ENCODE measurements at regions not wholly inside any gene's neighbourhood (a gene's known extent, or its start where the extent isn't known, plus 50 kb on each side); places are given as distances from the start of the nearest gene placed in this dataset.

DNA sequence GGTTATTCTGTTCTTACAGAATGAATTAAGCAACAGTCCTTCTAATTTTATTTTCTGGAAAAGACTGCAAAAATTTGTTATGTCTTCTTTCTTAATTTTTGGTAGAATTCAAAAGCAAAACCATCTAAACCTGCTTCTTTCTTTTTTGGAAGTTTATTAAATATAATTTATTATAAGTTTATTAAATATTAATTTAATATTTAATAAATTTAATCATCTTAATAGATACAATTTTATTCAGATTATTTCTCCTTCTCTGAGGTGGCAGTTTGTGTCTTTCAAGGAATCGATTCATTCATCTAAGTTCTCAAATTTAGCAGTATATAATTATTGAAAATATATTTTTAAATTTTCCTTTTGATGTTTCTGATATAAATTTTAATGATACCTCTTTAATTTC, 837.5 kb upstream of the LRRC4C start:
- intact Hi-C loops (cut with DNase I) = no loop called here
- no peak for TF ChIP-seq POLR2A (IDR thresholded peaks at IDR 0.05)
- 63 to 64% methylated on average over 1 of the region's 1 CpG for WGBS, 2 donors
- Histone ChIP-seq H3K27ac (no peak overlapping the region), H3K4me1 (no peaks in the 10 kb centered on the region), H3K27me3 (no peaks in the 10 kb centered on the region), H3K4me3 (no peak overlapping the region), H3K9me3 (no peaks in the 10 kb centered on the region), H3K36me3 (no peaks in the 10 kb centered on the region)
- no peak for DNase-seq

- intact Hi-C loops (cut with DNase I) = no loop called here
- Histone ChIP-seq H3K36me3 (no peaks in the 10 kb centered on the region), H3K27ac (no peak overlapping the region), H3K27me3 (no peaks in the 10 kb centered on the region), H3K9me3 (no peaks in the 10 kb centered on the region), H3K4me3 (no peak overlapping the region), H3K4me1 (no peaks in the 10 kb centered on the region)
- no peak for TF ChIP-seq POLR2A (IDR thresholded peaks at IDR 0.05)
- TF ChIP-seq, protein P1, sequence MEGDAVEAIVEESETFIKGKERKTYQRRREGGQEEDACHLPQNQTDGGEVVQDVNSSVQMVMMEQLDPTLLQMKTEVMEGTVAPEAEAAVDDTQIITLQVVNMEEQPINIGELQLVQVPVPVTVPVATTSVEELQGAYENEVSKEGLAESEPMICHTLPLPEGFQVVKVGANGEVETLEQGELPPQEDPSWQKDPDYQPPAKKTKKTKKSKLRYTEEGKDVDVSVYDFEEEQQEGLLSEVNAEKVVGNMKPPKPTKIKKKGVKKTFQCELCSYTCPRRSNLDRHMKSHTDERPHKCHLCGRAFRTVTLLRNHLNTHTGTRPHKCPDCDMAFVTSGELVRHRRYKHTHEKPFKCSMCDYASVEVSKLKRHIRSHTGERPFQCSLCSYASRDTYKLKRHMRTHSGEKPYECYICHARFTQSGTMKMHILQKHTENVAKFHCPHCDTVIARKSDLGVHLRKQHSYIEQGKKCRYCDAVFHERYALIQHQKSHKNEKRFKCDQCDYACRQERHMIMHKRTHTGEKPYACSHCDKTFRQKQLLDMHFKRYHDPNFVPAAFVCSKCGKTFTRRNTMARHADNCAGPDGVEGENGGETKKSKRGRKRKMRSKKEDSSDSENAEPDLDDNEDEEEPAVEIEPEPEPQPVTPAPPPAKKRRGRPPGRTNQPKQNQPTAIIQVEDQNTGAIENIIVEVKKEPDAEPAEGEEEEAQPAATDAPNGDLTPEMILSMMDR (IDR thresholded peaks at IDR 0.05) = no peak
- 78 to 89% methylated on average over 1 of the region's 1 CpG for WGBS, 2 donors
- no peak for DNase-seq
Measured at GRCh38 chr11:42299780-42300179, 840.3 kb upstream of the LRRC4C start.

GRCh38 chr11:42301777-42302176, 842.3 kb upstream of the LRRC4C start:
- H3K9me3 ChIP-seq = no peaks in the 10 kb centered on the region
- H3K4me1 ChIP-seq = no peaks in the 10 kb centered on the region
- H3K4me3 ChIP-seq = no peak overlapping the region
- DNase-seq = no peak
- H3K27me3 ChIP-seq = no peaks in the 10 kb centered on the region
- no peak overlapping the region for H3K27ac ChIP-seq
- TF ChIP-seq, protein P1 (IDR thresholded peaks at IDR 0.05) = no peak
- no peak for TF ChIP-seq POLR2A (IDR thresholded peaks at IDR 0.05)
- H3K36me3 ChIP-seq = no peaks in the 10 kb centered on the region
- intact Hi-C loops (cut with DNase I) = no loop called here
- WGBS, 2 donors = 60% methylated on average over 2 of the region's 2 CpGs

GRCh38 chr11:42311514-42311913, 852.1 kb upstream of the LRRC4C start:
- H3K36me3 ChIP-seq = no peaks in the 10 kb centered on the region
- H3K27me3 ChIP-seq = no peaks in the 10 kb centered on the region
- WGBS, 2 donors = 60 to 68% methylated on average over 3 of the region's 3 CpGs
- no peaks in the 10 kb centered on the region for H3K4me1 ChIP-seq
- intact Hi-C loops (cut with DNase I) = no loop called here
- H3K27ac ChIP-seq = no peak overlapping the region
- no peak for DNase-seq
- peaks cover 0 to 6% (median 0%) of the 10 kb centered on the region in 3 donors for H3K9me3 ChIP-seq
- H3K4me3 ChIP-seq = no peak overlapping the region
- no peak for TF ChIP-seq POLR2A (IDR thresholded peaks at IDR 0.05)
- TF ChIP-seq, protein P1 (IDR thresholded peaks at IDR 0.05) = no peak

DNA sequence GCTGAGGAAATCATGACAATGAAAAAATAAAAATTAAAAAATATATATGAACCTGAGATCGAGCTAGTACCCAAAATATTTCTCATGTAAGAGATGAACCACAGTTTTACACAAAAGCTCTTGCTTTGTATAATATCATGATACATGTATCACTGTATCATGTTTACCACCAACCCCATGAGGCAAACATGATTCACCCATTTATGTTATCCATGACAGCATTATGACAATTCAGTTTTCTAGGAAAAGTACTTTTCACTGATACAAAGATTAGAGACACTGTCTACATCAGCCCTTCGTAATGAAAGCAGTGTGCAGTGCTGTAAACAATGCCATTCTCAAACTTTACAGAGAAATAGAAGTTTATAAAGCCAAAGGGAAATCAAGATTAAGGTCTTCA, 852.5 kb upstream of the LRRC4C start:
- Histone ChIP-seq H3K4me1 (no peaks in the 10 kb centered on the region), H3K27ac (no peak overlapping the region), H3K36me3 (no peaks in the 10 kb centered on the region), H3K9me3 (peaks cover 0 to 6% (median 0%) of the 10 kb centered on the region in 3 donors), H3K4me3 (no peak overlapping the region), H3K27me3 (no peaks in the 10 kb centered on the region)
- TF ChIP-seq POLR2A (IDR thresholded peaks at IDR 0.05) = no peak
- TF ChIP-seq, protein P1 (IDR thresholded peaks at IDR 0.05) = no peak
- intact Hi-C loops (cut with DNase I) = no loop called here
- no peak for DNase-seq
- WGBS, 2 donors = 36 to 42% methylated on average over 2 of the region's 2 CpGs

DNA sequence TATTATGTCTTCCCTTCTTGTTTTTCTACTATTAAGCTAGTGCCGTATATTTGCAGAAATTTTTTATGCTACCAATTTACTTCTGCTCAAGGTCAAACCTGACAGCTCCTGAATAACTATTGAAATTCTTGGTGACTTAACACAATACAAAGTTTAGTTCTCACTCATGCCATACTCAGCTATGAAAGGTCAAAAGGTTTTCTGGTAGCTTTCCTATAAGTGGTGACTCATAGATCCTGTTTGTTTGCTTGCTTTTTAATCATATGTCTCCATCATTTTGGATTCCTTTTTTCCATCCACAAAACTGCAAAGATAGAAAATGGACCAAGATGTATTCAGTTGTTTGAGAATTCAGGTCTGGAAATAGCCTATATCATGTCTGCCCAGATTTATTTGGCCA, 855.8 kb upstream of the LRRC4C start:
- no peak for DNase-seq
- Histone ChIP-seq H3K4me3 (no peak overlapping the region), H3K36me3 (no peaks in the 10 kb centered on the region), H3K4me1 (no peaks in the 10 kb centered on the region), H3K27ac (no peak overlapping the region), H3K27me3 (no peaks in the 10 kb centered on the region), H3K9me3 (peaks cover 0 to 6% (median 0%) of the 10 kb centered on the region in 3 donors)
- 57 to 68% methylated on average over 1 of the region's 1 CpG for WGBS, 2 donors
- TF ChIP-seq POLR2A (IDR thresholded peaks at IDR 0.05) = no peak
- TF ChIP-seq, protein P1 (IDR thresholded peaks at IDR 0.05) = no peak
- intact Hi-C loops (cut with DNase I) = no loop called here

Data from esophagus squamous epithelium (tissue), 5 donors.